Activated CD8-positive, alpha-beta memory T cell treated with anti-CD3 and anti-CD28 coated beads for 36 hours (primary cell): ENCODE measurements at regions not wholly inside any gene's neighbourhood (a gene's known extent, or its start where the extent isn't known, plus 50 kb on each side); places are given as distances from the start of the nearest gene placed in this dataset.

Source experiments
- CTCF ChIA-PET: fragments of 350-600 bp; sonication (Branson Sonifier 250); formaldehyde crosslinking; loops from one replicate; lab custom pipeline; 2021; ENCODE audit warnings: antibody characterized with exemption; lab: Charles Lee
- POLR2A ChIA-PET: fragments of 350-600 bp; sonication (Branson Sonifier 250); formaldehyde crosslinking; loops from one replicate; lab custom pipeline; 2021; ENCODE audit warnings: antibody characterized with exemption; lab: Charles Lee

- CTCF ChIA-PET: no interaction called here
Measured at GRCh38 chr2:128779301-128780095, 460.8 kb upstream of the HS6ST1 start.

GRCh38 chr2:128780434-128781080, 461.9 kb upstream of the HS6ST1 start:
- ChIA-PET CTCF (no interaction called here), POLR2A (no interaction called here)

More at GRCh38 chr2:128779301-128780095, 460.8 kb upstream of the HS6ST1 start:
- POLR2A ChIA-PET: no interaction called here

DNA sequence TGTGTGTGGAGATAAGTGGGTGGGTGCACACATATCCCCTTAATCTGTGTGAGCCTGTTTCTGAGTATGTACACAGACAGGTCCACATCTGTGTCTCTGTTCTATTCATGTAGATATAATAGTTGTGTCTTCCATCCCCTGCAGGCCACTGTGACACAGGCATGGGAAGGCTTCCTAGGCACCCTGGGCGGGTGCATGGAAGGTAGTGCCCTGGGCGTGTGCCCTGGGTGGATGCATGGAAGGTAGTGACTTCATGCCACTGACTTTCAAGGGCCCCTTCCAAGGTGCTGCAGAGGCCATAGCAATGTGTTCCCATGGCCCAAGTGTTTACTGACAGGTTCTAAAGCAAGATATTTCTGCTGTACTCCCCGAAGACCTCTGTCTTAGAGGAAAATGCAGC, 462.5 kb upstream of the HS6ST1 start:
- CTCF ChIA-PET: no interaction called here
- POLR2A ChIA-PET: no interaction called here

GRCh38 chr2:128781585-128782385, 463.1 kb upstream of the HS6ST1 start:
- CTCF ChIA-PET: no interaction called here
- POLR2A ChIA-PET: no interaction called here

- ChIA-PET POLR2A (no interaction called here), CTCF (no interaction called here)
Measured at GRCh38 chr2:128782411-128783192, 463.9 kb upstream of the HS6ST1 start.

DNA sequence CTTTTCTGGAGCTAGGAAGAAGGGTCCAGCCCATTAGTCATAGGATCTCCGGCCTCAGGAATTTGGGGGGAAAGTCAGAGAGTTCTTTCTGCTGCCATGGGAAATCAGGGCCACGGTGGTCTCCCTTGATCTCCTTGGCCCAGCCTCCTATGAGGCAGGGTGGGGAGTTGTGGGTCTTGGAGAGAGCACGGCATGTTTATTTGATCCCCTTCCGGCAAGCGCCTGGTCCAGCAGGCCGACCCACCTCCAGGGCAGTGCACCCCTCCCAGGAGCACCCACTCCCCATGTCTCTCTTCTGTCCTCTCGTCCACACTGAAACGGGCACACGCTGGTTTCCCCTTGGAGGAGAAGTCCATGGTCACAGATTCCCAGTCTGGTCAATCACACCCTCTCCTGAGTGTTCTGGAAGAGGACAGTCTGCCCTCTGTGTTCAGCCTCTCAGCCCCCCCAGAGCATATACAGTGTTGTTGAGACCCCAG, 464.6 kb upstream of the HS6ST1 start:
- CTCF ChIA-PET: no interaction called here
- POLR2A ChIA-PET: no interaction called here

DNA sequence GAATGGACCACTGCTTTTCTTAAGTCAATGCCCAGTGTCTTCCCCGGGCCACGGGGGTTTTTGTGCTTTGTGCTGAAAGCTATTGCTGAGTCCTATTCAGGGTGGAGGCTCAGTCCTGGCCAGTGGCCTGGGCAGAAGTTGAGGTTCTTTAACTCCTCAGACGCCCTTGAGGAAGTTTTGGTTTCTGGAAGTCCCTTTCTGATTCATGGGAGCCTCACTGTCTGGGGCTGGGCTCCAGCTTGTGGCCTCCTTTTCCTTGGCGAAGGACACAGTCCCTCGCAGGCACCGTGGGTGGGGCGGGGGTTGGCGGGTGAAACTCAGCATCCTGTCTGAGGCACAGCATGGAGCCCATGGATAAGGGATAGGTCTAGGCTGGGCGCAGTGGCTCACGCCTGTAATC, 465.2 kb upstream of the HS6ST1 start:
- CTCF ChIA-PET: no interaction called here
- POLR2A ChIA-PET: no interaction called here

GRCh38 chr2:128784626-128785306, 466.1 kb upstream of the HS6ST1 start:
- POLR2A ChIA-PET: no interaction called here
- CTCF ChIA-PET: interaction anchor here (0.6 kb wide), 1 partner anchor 339 kb away, joined by 3 read pairs; no protein-coding TSS in a partner anchor

- ChIA-PET POLR2A (no interaction called here), CTCF (no interaction called here)
Measured at GRCh38 chr2:128786316-128786715, 467.6 kb upstream of the HS6ST1 start.

GRCh38 chr2:128786741-128787478, 468.2 kb upstream of the HS6ST1 start:
- ChIA-PET CTCF (no interaction called here), POLR2A (no interaction called here)

GRCh38 chr2:128787616-128788015, 468.9 kb upstream of the HS6ST1 start:
- ChIA-PET POLR2A (no interaction called here), CTCF (no interaction called here)

- ChIA-PET POLR2A (no interaction called here), CTCF (no interaction called here)
Measured at GRCh38 chr2:128788636-128789220, 470.1 kb upstream of the HS6ST1 start.

DNA sequence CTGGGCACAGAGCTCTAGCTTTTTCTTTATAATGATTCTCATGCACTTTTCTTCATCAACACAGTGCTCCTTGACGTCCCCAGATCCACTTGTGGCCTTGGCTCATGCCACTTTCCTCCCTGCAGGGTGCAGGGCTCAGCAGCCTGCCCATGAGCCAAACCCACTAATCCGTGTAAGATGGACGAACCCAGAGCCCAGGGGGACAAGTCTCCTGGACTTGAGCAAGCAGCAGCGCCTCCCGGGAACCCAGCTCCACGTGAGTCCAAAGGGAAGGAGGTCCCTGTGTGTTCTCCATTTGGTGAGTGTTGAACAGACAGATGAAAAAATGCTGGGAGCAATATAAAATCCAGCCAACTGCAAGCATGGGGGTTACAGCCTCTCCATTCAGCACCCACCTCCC, 470.6 kb upstream of the HS6ST1 start:
- CTCF ChIA-PET: no interaction called here
- POLR2A ChIA-PET: no interaction called here

DNA sequence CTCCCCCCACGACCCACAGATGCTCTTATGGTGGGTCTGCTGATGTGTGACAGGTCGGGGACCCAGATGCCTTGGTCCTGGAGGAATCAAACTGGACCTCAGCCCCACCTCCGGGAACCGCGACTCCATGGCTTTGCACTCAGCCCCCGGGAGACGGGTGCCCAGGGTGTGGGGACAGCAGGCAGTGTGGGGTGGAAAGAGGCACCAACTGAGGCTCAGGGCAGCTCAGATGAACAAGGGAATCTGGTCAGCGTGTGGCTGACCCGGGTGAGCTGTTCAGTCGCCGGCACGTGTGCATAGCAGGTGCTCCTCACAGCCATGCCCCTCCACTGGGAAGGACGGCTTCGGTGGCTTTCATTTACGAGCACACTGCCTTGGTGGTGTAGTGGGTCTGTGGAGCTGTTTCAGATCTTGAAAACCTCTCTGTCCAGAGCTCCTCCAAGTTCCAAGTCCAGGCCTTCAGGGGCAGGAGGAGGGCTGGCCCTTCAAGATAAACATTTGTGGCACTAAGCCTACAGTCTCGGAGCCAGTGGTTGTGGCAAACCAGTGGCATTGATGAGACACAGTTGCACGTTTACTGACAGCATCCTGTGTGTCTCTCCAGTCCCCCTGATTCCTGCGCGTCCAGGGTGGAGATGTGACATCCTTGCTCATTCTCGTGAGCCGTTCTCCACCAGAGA, 471.2 kb upstream of the HS6ST1 start:
- CTCF ChIA-PET: no interaction called here
- POLR2A ChIA-PET: no interaction called here

DNA sequence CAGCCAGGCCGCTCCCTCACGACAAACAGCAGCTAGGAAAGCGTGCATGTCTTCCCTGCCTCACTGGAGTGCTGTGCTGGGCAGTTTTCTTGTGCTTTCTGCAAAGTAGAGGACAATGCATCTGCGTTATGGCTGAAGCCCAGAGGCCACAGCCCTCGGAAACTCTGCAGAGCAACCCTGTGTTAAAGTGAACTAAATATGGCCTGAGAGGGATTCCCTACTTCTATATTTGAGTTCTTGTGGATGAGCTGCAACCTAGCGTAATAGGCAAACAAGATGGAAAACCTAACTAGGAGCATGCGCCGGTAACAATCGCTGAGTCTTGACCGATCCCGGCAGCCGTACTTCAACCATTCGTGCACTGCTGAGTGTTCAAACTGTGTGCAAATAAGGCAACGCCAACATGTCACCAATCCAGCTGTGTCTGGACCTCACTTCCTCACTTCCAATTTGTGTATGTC, 471.9 kb upstream of the HS6ST1 start:
- POLR2A ChIA-PET: no interaction called here

DNA sequence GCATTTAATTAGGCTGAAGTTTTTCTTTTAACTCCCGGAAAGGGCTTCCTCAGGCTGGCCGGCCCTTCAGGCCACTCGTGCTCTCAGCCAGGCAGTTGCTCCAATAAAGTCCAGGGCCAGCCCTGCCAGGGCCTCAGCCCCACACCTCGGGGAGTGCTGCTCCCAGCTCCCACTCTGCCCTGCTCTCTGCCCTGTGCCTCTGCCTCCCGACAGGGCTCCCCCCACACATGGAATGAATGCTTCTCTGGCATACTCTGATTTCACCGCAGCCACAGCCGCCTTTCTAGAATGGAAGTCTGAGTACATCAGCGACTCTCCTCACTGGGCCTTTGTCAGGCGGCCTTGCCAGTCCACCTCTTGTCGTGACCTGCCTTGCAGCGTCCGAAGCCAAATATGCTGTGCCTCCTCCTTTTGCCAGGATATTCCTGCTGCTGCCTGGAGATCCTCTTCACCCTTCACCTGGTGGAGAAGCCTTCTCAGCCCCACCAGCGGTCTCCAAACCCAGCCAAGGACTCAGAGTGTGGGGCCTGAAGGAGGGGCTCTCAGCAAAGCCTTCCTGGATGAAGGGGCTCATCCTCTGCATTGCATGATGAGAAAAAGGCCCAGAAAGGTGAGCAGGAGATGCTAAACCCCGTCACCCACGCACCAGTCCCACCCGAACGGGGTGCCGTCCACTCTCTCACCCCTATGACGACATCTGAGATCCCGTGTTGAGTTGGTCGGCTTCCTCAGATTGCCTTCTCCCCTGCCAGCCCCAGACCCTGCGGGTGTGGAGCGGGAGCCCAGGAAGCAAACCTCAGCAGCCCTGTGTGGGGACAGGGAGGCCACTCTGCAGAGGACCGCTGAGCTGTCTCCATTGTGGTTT, 472.7 kb upstream of the HS6ST1 start:
- ChIA-PET POLR2A (no interaction called here), CTCF (no interaction called here)

More for the DNA sequence above, 471.9 kb upstream of the HS6ST1 start:
- CTCF ChIA-PET: no interaction called here
